ENCODE measurements at regions not wholly inside any gene's neighbourhood (a gene's known extent, or its start where the extent isn't known, plus 50 kb on each side); places are given as distances from the start of the nearest gene placed in this dataset.
"Not testable (repeated sequence)": the region's sequence is repeated elsewhere in the genome, so short reads cannot be mapped to it uniquely, and the experiment has no call there.

- ATAC-seq (no peak), DNase-seq (ENCODE audit: low spot score) (no peak)
- intact Hi-C loops (cut with DNase I): no loop called here
Observed at GRCh38 chr11:134589129-134589528, 177.1 kb upstream of the B3GAT1 start.

- ATAC-seq; intact Hi-C loops (cut with DNase I); DNase-seq (ENCODE audit: low spot score): not testable (repeated sequence)
Observed at GRCh38 chr11:134588460-134589110, 176.5 kb upstream of the B3GAT1 start.

DNA sequence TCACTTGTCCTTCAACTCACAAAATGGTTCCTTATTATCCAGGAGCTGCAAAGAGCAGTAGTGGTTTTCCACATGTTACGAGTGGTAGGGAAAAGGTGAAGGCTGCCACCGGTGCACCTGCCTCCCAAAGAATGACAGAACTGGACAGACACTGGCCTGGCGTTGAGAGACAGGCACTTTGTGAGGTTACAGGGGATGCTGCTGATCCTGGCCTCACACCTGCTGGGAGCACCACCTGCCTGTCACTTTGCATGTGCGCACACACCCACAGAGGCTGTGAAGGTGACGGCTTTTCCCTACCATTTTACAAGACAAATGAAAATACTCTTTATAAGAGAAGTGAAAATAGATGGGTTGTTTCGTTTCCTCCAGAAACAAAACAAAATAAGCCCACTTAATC lies 175.3 kb upstream of the B3GAT1 start:
- ATAC-seq: no peak
- intact Hi-C loops (cut with DNase I): no loop called here
- no peak for DNase-seq (ENCODE audit: low spot score)

- DNase-seq (ENCODE audit: low spot score) (no peak), ATAC-seq (no peak)
- intact Hi-C loops (cut with DNase I): no loop called here
Observed at GRCh38 chr11:134586726-134587125, 174.7 kb upstream of the B3GAT1 start.

GRCh38 chr11:134585666-134586610 lies 173.9 kb upstream of the B3GAT1 start:
- DNase-seq (ENCODE audit: low spot score) (no peak), ATAC-seq (no peak)
- intact Hi-C loops (cut with DNase I): no loop called here

GRCh38 chr11:134584706-134585445 lies 172.8 kb upstream of the B3GAT1 start:
- ATAC-seq (peak; percentile 75), DNase-seq (ENCODE audit: low spot score) (no peak)
- intact Hi-C loops (cut with DNase I): no loop called here

GRCh38 chr11:134584001-134584561 lies 172.0 kb upstream of the B3GAT1 start:
- intact Hi-C loops (cut with DNase I): no loop called here
- DNase-seq (ENCODE audit: low spot score): no peak
- ATAC-seq: peak; percentile 78

DNA sequence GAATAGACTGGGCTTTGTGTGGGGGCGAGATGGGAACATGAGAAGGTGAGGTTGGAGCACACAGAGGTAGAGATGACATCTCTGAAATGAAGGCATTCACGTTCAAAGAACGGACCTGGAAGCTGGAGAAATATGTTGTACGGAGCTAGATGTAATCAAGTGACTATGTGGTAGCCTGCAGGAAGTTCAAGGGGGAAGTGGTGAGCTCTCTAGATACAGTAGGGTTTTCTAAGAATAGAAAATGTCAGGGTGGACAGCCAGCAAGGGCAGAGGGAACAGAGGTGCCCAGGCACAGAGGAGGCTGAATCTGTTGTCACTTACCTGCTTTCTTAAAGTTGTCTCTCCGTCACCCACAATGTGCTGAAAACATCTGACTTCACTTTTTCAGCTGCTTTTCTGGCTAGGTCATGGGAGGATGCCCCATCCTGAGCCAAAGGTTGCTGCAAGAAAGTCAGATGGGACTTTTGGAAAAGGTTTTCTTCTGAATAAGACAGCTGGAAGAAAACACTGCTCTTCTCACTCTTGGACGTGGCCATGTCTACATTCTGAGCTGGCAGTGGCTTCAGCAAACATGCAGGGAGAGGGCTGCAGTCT lies 171.5 kb upstream of the B3GAT1 start:
- intact Hi-C loops (cut with DNase I): no loop called here
- ATAC-seq: peak; percentile 36
- DNase-seq (ENCODE audit: low spot score): no peak

GRCh38 chr11:134582770-134583095 lies 170.7 kb upstream of the B3GAT1 start:
- ATAC-seq (no peak), DNase-seq (ENCODE audit: low spot score) (no peak)

DNA sequence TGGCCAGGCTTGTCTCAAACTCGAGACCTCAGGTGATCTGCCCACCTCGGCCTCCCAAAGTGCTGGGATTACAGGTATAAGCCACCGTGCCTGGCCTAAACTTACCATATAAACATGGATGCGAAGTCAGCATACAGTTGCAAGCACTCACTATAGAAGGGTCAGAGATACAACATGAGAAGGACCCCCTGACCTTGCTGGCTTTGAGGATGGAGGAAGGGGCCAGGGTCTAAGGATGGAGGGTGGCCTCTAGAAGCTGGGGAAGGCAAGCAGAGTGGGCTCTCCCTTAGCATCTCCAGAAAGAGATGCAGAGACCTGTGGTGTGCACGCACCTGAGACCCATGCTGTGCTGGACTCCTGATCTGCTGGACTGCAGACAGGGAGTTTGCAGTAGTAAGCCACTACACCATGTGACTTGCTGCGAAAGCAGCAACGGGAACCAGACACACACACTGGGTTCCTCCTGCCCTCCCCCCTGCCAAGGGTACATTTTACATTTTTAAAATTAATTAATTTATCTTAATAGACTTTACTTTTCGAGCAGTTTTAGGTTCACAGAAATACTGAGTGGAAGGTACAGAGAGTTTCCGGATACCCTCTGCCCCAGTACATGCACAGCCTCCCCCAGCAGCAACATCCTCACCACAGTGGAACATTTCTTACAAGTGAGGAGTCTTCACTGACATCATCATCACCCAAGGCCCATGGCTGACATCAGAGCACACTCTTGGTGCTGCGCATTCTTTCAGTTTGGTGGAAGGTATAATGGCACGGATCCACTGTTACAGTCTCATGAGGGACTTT lies 170.1 kb upstream of the B3GAT1 start:
- DNase-seq (ENCODE audit: low spot score): no peak
- no peak for ATAC-seq
- intact Hi-C loops (cut with DNase I): no loop called here

More at GRCh38 chr11:134582770-134583095, 170.7 kb upstream of the B3GAT1 start:
- intact Hi-C loops (cut with DNase I): no loop called here

GRCh38 chr11:134581121-134581626 lies 169.1 kb upstream of the B3GAT1 start:
- DNase-seq (ENCODE audit: low spot score): no peak
- ATAC-seq: no peak
- intact Hi-C loops (cut with DNase I): no loop called here

DNA sequence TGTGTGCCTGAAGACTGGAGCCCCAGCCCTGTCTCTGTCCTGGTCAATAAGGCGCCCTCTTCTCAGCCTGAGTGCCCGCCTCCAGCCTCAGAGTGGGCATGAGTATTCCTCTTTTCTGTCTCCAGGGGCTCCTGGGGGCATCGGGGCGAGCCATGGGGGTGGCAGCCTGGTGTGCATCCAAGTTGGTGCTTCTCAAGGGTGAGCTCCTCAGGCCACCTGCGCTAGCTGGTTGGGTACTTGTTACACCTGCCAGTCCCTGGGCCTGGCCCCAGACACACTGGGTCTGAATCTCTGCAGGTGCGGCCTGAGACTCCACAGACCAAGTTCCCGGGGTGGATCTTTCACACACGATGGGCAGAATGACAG lies 168.6 kb upstream of the B3GAT1 start:
- ATAC-seq (no peak), DNase-seq (ENCODE audit: low spot score) (no peak)
- intact Hi-C loops (cut with DNase I): no loop called here

- intact Hi-C loops (cut with DNase I): no loop called here
- ATAC-seq (no peak), DNase-seq (ENCODE audit: low spot score) (no peak)
Observed at GRCh38 chr11:134579724-134580609, 167.9 kb upstream of the B3GAT1 start.

DNA sequence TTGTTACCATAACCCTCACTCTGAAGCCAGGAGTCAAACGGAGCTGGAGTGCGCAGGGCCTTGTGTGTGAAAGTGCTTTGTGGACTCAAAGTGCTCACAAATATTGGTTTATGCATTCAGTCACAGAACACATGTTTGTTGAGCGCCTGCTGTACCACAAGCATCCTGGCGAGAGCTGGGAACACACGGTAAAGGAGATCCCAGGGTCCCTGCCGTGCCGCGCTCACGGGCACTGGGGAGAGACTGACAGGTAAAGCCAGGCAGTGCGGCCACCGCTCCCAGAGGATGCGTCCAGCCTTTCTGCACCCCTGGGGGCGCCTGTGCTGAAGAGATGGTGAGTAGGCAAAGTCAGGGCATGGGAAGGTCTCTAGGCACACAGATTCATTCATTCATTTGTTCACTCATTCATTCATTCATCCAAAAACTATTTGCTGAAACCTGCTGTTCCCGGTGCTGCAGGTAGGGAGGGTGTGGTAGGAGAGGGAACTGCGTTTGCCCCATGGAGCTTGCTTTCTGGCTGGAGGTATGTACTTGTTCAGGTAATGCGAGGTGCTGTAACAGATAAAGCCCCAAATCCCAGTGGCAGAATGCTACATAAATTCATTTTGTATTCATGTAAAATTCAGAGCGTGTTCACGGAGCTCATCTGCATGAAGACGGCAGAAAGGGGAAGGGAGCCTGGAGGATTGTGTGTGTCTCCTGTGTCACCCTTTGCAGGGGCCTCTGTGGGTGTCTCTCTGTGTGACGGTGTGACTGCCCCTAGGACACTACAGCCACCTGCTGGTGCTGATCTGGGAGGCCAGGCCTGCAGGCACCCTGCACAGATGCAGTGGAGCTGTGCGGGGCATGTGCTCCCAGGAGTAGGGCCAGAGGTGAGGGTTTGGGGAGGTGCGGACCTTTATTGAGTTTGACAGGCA lies 167.0 kb upstream of the B3GAT1 start:
- intact Hi-C loops (cut with DNase I): no loop called here
- DNase-seq (ENCODE audit: low spot score): no peak
- no peak for ATAC-seq

- ATAC-seq: no peak
- no peak for DNase-seq (ENCODE audit: low spot score)
Observed at GRCh38 chr11:134577751-134578395, 165.8 kb upstream of the B3GAT1 start.

DNA sequence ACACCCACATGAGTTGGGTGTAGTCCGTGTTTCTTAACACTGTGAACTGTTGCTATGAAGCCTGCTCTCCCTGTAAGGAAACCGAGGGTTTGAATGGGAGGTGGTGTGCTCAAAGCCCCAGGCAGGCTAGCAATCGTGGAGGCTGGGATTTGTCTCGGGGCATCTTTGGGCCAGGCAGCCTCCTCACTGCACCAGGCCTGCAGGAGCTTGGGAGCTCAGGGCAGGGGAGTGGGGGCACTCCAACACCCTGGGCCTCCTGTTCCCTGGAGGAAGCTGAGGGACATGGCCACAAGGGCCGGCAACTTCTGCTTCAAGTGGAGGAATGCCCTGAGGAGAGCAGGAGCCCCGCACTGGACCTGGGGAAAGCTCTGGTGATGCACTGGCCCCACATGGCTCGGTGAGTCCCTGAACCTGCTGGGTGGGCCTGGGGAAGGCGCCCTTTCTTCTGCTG lies 164.7 kb upstream of the B3GAT1 start:
- ATAC-seq (no peak), DNase-seq (ENCODE audit: low spot score) (no peak)
- intact Hi-C loops (cut with DNase I): no loop called here

More at GRCh38 chr11:134577751-134578395, 165.8 kb upstream of the B3GAT1 start:
- intact Hi-C loops (cut with DNase I): no loop called here

Measured in sciatic nerve (tissue), 2 donors.